BE2C (cell line): ENCODE measurements at regions not wholly inside any gene's neighbourhood (a gene's known extent, or its start where the extent isn't known, plus 50 kb on each side); places are given as distances from the start of the nearest gene placed in this dataset.

Experiments used
- DNase-seq: peaks from one replicate; pipeline ENCODE4 v3.0.0-alpha.2; 2020
- H3K27me3 ChIP-seq: fragments of 250-450 bp; sonication (Bioruptor Pico); 2 replicates; pipeline ENCODE4 v1.5.1; 2020; ENCODE audit warnings: mild to moderate bottlenecking
- H3K36me3 ChIP-seq: fragments of 250-450 bp; sonication (Bioruptor Pico); 2 replicates; pipeline ENCODE4 v1.5.1; 2020; ENCODE audit warnings: mild to moderate bottlenecking
- H3K4me1 ChIP-seq: fragments of 250-450 bp; sonication (Bioruptor Pico); 2 replicates; pipeline ENCODE4 v1.5.1; 2020
- H3K4me3 ChIP-seq: 2 replicates; pipeline ENCODE4 v1.5.1; 2011; ENCODE audit warnings: low read depth, low read length
- H3K9me3 ChIP-seq: fragments of 250-450 bp; sonication (Bioruptor Pico); 2 replicates; pipeline ENCODE4 v1.5.1; 2020
- CTCF ChIP-seq: IDR thresholded peaks from 2 replicates; pipeline ENCODE4 v1.5.1; 2012; ENCODE audit warnings: mild to moderate bottlenecking, low read depth, low read length

GRCh38 chr15:39188930-39189329, 391.9 kb upstream of the THBS1 start:
- Histone ChIP-seq H3K4me3 (no peak overlapping the region), H3K4me1 (no peaks in the 10 kb centered on the region), H3K9me3 (no peaks in the 10 kb centered on the region), H3K27me3 (peaks cover 8% of the 10 kb centered on the region), H3K36me3 (no peaks in the 10 kb centered on the region)
- no peak for TF ChIP-seq CTCF
- no peak for DNase-seq

DNA sequence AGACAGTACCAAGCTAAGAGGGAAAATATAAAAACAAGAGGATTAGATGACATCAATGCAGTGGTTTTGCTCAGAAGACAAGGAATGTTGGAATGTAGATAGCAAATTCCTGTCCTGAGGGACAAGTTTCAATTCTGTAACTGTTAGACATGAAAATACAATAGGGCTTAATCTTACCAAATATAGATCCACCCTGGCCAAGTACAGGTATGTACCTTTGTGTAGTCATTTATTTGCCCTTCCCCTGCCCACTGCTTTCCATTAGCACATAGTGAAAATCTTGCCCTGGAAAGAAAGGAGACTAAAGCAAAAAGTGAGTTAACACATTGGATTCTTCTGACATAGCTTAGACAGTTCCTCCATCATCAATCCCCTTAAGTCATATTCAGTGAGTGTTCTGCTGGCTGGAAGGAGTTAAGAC, 389.0 kb upstream of the THBS1 start:
- Histone ChIP-seq H3K27me3 (no peaks in the 10 kb centered on the region), H3K4me1 (no peaks in the 10 kb centered on the region), H3K36me3 (no peaks in the 10 kb centered on the region), H3K9me3 (no peaks in the 10 kb centered on the region), H3K4me3 (no peak overlapping the region)
- DNase-seq, result no peak
- TF ChIP-seq CTCF, result no peak

DNA sequence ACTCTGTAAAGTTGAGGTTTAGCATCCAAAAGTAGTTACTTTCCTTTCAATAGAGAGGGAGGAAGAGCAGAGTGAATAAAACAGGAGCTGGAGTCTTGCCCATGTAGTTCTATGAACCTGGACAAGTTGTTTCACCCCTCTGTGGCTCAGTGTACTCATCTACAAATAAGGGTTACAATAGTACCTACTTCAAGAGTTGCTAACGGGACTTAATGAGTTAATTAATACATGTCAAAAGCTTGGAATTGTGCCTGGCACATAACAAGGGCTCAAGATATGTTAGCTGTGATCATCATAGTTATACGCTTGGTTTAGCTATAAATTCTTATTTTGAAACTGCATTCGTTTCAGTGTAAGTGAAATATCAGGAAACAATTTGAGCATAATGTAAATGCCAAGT, 388.5 kb upstream of the THBS1 start:
- TF ChIP-seq CTCF, result no peak
- DNase-seq, result no peak
- Histone ChIP-seq H3K4me1 (no peaks in the 10 kb centered on the region), H3K9me3 (no peaks in the 10 kb centered on the region), H3K4me3 (no peak overlapping the region), H3K27me3 (no peaks in the 10 kb centered on the region), H3K36me3 (no peaks in the 10 kb centered on the region)

DNA sequence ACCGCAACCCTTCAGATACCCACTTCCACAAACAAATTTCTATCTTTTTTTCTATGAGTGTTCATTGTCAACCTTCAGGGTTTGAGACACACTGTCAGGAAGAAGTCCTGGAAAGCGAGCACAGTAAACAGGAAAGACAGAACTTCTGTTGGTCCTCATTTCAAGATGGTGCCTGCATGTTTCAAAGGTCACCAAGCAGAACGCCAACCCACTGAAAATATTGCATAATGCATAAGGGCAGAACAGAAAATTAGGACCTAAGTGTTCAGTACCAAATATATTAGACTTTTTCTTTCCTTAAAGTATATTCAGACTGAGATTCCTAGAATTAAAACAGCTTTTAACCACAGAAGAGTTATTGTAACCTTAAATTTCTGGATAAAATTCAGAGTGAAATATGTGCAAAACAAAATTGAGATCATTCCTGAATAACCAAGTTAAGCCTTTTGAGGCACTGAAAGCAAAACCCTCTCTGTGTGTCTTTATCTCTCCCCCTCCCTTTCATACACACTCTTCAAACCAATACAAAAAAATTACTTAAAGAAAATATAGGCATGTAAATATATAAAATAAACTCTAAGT, 387.8 kb upstream of the THBS1 start:
- Histone ChIP-seq H3K36me3 (no peaks in the 10 kb centered on the region), H3K4me3 (no peak overlapping the region), H3K27me3 (no peaks in the 10 kb centered on the region), H3K9me3 (no peaks in the 10 kb centered on the region), H3K4me1 (no peaks in the 10 kb centered on the region)
- TF ChIP-seq CTCF, result no peak
- no peak for DNase-seq

DNA sequence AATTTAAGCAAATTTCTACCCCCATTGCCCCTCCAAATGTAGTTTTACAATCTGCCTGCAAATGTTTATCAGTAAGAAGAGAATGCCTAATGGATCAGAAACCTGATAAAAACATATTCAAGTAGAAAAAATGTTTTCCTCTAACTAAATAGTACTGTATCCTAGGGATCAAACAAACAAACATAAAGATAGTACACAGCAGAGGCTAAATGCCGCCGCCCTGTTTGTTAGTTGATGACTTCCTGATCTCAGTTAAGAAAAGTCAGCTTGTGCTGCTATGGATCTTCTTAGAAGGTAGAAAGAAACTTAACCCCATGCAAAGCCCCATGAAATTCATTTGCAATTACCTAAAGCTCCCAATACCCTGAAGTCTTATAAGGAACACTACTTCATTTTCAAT, 387.3 kb upstream of the THBS1 start:
- Histone ChIP-seq H3K36me3 (no peaks in the 10 kb centered on the region), H3K4me1 (no peaks in the 10 kb centered on the region), H3K27me3 (no peaks in the 10 kb centered on the region), H3K4me3 (no peak overlapping the region), H3K9me3 (no peaks in the 10 kb centered on the region)
- no peak for DNase-seq
- TF ChIP-seq CTCF, result no peak

DNA sequence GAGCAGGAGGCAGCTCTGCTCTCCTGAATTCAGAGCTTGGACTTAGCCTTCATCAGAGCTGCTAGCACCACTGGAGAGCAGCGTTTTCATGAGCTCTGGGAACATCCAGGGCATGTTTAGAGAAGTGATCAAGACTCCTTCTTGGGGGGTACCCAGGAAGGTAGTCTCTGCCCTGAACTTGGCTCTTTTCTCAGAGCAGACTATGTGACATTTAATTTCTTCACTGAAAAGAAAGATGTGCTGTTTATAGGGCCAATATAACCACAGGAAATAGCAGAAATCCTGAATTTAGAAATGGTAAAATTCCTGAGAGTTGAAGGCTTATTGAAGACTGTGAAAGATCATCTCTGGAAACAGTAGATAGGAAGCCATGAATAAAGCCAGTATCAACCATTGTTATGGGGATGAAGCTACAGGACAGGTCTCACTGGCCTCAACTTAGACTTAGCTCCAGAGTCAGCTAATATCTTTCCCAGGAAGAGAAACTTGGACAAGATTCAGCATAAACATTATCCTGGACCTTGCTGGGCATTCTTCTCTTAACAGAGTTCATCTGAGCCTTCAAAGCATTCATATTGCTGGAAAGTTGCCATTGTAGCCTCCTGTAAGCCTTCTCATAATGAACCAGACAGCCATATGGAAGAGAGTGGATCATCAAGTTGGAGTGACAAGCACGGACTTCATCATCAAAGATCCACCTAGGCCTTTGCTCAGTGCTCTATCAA, 386.6 kb upstream of the THBS1 start:
- DNase-seq, result no peak
- no peaks in the 10 kb centered on the region for H3K9me3 ChIP-seq
- H3K4me3 ChIP-seq, result no peak overlapping the region
- no peaks in the 10 kb centered on the region for H3K27me3 ChIP-seq
- TF ChIP-seq CTCF, result no peak
- no peaks in the 10 kb centered on the region for H3K4me1 ChIP-seq
- H3K36me3 ChIP-seq, result no peaks in the 10 kb centered on the region
